ENCODE measurements at regions not wholly inside any gene's neighbourhood (a gene's known extent, or its start where the extent isn't known, plus 50 kb on each side); places are given as distances from the start of the nearest gene placed in this dataset.

DNA sequence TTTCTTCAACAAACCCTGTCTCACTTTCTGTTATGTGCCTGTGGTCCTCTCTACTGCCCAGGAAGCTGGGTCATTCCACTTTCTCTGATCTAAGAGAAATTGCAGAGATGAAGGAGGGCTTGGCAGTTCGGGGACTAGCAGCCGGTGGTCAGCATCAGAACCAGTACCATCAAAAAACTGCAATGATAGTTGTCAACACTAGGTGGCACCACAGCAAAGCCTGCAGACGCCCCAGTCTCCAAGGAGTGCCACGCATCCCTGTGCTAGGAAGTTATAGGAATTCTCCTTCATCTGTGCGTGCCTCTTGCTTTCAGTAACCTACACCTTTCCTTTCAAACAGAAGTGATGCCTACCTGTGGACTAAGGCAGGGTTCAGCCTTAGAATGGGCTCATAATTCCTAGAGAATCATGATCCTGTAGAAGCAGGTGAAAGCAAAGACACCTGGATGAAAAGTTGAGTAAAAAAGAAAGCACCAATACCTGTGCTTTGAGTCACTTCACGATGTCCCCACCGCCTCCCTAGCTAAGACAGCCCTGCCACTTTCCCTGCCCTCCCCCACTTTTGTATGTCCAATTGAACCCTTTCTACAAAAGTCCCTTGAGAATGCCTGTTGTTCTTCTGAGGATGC lies 129.2 kb downstream of the ADAMTS1 start:
- H4K20me1 ChIP-seq (ENCODE audit: control insufficient read depth, extremely low read depth, insufficient read depth, low read length) = no peaks in the 10 kb centered on the region
- H3K79me2 ChIP-seq (ENCODE audit: control insufficient read depth, insufficient read depth, low read length) = no peaks in the 10 kb centered on the region
- dilution Hi-C loops (cut with MboI; ENCODE audit: extremely low pct_ligation_motif_present, low sequenced_read_pairs) = no loop called here
- H3K27ac ChIP-seq (ENCODE audit: control insufficient read depth, insufficient read depth, low read length) = no peak overlapping the region
- H3K9me1 ChIP-seq (ENCODE audit: control insufficient read depth, extremely low read depth, insufficient read depth, low read length) = no peaks in the 10 kb centered on the region
- no peak overlapping the region for H3K9ac ChIP-seq (ENCODE audit: control insufficient read depth, extremely low read depth, insufficient read depth, low read length)
- no peaks in the 10 kb centered on the region for H3K9me3 ChIP-seq (ENCODE audit: control insufficient read depth, low read depth, low read length)
- H3K36me3 ChIP-seq (ENCODE audit: control insufficient read depth in 2 of 2, extremely low read depth in 1 of 2, insufficient read depth in 2 of 2, low read length in 2 of 2) = no peaks in the 10 kb centered on the region
- H3K4me1 ChIP-seq (ENCODE audit: control insufficient read depth, extremely low read depth, insufficient read depth, low read length) = peaks cover 5% of the 10 kb centered on the region
- TF ChIP-seq EZH2 (IDR thresholded peaks at IDR 0.05; ENCODE audit: low read length) (no peak), CTCF (optimal IDR thresholded peaks at IDR 0.05 in 1 of 3, IDR thresholded peaks at IDR 0.05 in 1 of 3, conservative IDR thresholded peaks at IDR 0.05 in 1 of 3; ENCODE audit: extremely low read depth in 1 of 3, insufficient read depth in 2 of 3, low read length in 3 of 3) (peak; percentile 88 to 94 (median 89))
- DNase-seq (ENCODE audit: low read depth, low spot score) (no peak), FAIRE-seq (peak; percentile 84)
- peak overlapping the region; percentile 94 for H2AFZ ChIP-seq (ENCODE audit: control insufficient read depth, low read length)
- H3K4me2 ChIP-seq (ENCODE audit: control insufficient read depth, extremely low read depth, insufficient read depth, low read depth, low read length) = peak overlapping the region; percentile 75
- no peaks in the 10 kb centered on the region for H3K27me3 ChIP-seq (ENCODE audit: control insufficient read depth, extremely low read depth, insufficient read depth, low read length)
- peak overlapping the region in 2 of 3 experiments; percentile 33 to 50 for H3K4me3 ChIP-seq (ENCODE audit: control insufficient read depth in 2 of 3, extremely low read depth in 1 of 3, insufficient read depth in 2 of 3, low read depth in 1 of 3, low read length in 3 of 3)

DNA sequence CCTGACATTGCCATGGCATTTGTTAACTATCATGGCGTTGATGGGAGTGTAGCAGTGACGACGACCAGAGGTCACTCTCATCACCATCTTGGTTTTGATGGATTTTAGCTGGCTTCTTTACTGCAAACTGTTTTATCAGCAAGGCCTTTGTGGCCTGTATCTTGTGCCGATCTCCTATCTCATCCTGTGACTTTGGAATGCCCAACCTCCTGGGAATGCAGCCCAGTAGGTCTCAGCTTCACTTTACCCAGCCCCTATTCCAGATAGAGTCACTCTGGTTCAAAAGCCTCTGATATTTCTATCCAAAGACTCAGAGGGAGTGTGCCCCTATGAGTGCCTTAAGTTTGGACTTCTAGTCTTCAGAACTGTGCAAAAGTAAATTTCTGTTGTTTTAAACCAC lies 130.1 kb downstream of the ADAMTS1 start:
- no peak overlapping the region for H3K4me2 ChIP-seq (ENCODE audit: control insufficient read depth, extremely low read depth, insufficient read depth, low read depth, low read length)
- TF ChIP-seq CTCF (optimal IDR thresholded peaks at IDR 0.05 in 1 of 3, IDR thresholded peaks at IDR 0.05 in 1 of 3, conservative IDR thresholded peaks at IDR 0.05 in 1 of 3; ENCODE audit: extremely low read depth in 1 of 3, insufficient read depth in 2 of 3, low read length in 3 of 3) = no peak
- TF ChIP-seq EZH2 (IDR thresholded peaks at IDR 0.05; ENCODE audit: low read length) = no peak
- H3K27me3 ChIP-seq (ENCODE audit: control insufficient read depth, extremely low read depth, insufficient read depth, low read length) = no peaks in the 10 kb centered on the region
- no peak for DNase-seq (ENCODE audit: low read depth, low spot score)
- dilution Hi-C loops (cut with MboI; ENCODE audit: extremely low pct_ligation_motif_present, low sequenced_read_pairs) = no loop called here
- H3K36me3 ChIP-seq (ENCODE audit: control insufficient read depth in 2 of 2, extremely low read depth in 1 of 2, insufficient read depth in 2 of 2, low read length in 2 of 2) = no peaks in the 10 kb centered on the region
- peaks cover 5% of the 10 kb centered on the region for H3K4me1 ChIP-seq (ENCODE audit: control insufficient read depth, extremely low read depth, insufficient read depth, low read length)
- H3K79me2 ChIP-seq (ENCODE audit: control insufficient read depth, insufficient read depth, low read length) = no peaks in the 10 kb centered on the region
- H3K9ac ChIP-seq (ENCODE audit: control insufficient read depth, extremely low read depth, insufficient read depth, low read length) = no peak overlapping the region
- H3K27ac ChIP-seq (ENCODE audit: control insufficient read depth, insufficient read depth, low read length) = no peak overlapping the region
- H3K9me3 ChIP-seq (ENCODE audit: control insufficient read depth, low read depth, low read length) = no peaks in the 10 kb centered on the region
- no peak overlapping the region for H2AFZ ChIP-seq (ENCODE audit: control insufficient read depth, low read length)
- FAIRE-seq = no peak
- no peak overlapping the region for H3K4me3 ChIP-seq (ENCODE audit: control insufficient read depth in 2 of 3, extremely low read depth in 1 of 3, insufficient read depth in 2 of 3, low read depth in 1 of 3, low read length in 3 of 3)
- no peaks in the 10 kb centered on the region for H3K9me1 ChIP-seq (ENCODE audit: control insufficient read depth, extremely low read depth, insufficient read depth, low read length)
- H4K20me1 ChIP-seq (ENCODE audit: control insufficient read depth, extremely low read depth, insufficient read depth, low read length) = no peaks in the 10 kb centered on the region
